CD4-positive, alpha-beta T cell treated with Interferon alpha-2 for 1 hour (primary cell): ENCODE measurements at regions not wholly inside any gene's neighbourhood (a gene's known extent, or its start where the extent isn't known, plus 50 kb on each side); places are given as distances from the start of the nearest gene placed in this dataset.

Experiments
- DNase-seq, 2 donors: peaks; one replicate each; pipeline ENCODE4 v3.0.0-alpha.2; 2020 to 2022

DNA sequence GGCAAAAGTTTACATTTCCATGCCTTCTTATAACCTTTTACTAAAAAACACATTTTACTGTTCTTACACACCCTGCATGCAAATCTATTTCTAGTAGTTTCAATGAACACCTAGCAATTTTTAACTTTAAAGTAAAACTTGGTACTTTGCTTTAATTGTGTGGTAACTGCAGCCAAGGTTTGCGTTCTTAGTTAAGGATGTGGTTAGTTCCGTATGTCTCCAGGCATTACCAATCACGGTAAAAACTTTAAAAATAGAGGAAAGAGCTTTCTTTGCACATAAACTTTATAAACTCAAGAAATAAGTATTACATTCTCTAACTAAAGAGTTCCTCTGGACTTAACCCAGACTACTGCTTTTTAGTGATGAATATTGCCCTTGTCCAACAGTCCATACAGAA is 795.2 kb downstream of the SLC16A7 start:
- DNase-seq, result no peak

DNA sequence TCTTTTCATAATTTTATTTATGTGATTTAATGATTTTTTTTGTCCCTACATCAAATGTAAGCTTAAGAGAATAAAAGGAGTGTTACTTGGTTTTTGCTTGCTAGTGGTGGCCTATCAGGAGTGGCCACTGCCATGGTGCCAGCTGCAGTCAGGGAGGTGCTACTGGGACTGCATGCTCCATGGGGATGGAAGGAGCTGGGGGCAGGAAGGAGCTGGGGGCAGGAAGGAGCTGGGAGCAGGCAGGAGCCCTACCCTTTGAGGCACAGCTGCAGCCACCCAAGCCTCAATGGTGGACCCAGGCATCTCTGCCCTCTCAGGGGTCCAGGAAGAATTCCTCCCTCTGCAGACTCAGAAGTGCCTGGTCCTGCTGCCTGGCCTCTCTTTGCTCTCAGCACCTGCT is 796.0 kb downstream of the SLC16A7 start:
- DNase-seq, result no peak

DNA sequence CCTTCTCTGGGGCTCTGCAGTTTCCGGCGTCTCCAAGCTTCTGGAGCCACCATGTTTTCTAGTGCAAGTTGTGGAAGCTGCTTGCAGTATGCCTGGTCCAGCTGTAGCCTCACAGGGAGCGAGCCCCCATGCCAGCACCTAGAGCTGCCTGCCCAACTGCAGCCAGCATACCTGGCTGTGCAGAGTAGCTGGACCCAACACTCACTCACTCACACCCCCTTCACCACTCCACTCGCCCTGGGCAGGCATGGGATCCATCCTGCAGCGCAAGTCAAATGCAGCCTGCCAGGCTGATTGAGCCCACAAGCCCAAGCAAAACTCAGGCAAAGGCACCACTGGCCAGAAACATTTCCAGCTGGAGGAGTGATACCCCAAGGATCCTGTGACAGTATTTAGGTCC is 797.3 kb downstream of the SLC16A7 start:
- DNase-seq, result no peak

DNA sequence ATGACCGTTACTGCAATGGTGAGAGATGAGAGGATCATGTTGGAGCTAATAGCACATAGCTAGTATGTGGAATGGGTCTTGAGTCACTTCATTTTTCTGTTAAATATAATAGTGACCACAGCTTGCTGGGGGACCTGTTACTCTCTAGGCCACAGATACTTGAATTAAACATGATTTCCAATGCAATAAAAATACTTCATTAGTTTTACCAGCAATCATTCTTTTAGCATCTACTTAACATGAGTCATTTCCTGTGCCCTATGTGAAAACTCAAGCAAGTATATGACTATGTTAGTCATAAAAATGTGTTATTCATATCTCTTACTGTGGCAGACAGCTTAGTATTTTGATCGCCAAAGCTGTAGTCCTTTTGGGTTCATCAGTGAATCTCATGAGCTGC is 798.8 kb downstream of the SLC16A7 start:
- no peak for DNase-seq

DNA sequence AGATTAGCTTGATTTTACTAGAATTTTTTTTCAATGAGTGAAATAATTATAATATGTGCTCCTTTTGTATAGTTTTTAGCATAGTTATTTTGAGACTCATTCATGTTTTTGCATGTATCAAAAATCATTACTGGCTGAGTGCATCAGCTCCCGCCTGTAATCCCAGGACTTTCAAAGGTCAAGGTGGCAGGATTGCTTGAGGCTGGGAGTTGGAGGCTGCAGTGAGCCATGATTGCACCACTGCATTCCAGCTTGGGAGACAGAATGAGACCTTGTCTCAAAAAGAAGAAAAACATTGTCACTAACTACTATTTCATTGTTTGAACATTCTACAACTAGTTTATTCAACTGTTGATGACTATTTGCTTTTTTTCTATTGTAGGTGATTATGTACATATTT is 802.7 kb downstream of the SLC16A7 start:
- no peak for DNase-seq

DNA sequence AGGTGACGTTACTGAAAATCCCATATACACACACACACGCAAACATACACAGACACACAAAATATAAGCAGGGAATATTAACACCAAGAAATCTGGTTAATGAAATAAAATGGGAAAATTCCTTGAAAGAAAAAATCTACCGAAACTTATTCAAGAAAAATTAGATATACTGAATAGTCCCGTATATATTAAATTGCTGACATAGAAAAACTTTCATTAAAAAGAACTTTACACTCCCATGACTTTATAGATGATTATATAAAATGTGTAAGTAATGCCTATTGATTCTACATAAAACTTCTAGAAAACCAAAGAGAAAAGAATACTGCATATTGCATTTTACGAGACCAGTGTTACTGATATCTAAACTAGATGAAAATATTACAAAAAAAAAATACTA is 803.2 kb downstream of the SLC16A7 start:
- no peak for DNase-seq

DNA sequence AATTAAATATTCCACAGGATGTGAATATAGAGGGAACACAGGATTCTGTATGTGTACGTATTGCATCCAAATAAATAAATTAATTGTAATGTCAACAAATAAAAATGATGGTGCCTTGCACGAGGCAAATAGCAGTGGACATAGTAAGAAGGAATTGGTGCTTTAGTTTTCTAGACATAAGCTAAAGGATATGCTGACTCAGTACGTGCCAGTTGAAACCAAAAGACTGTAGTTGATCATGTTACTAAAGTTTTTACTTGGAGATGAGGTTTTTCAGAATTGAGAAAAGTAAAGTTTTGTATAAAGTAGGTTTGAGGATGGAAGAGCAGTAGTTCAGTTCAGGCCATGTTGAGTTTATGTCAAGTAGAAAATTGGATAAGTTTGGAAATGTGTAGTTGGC is 807.2 kb downstream of the SLC16A7 start:
- DNase-seq, result no peak

DNA sequence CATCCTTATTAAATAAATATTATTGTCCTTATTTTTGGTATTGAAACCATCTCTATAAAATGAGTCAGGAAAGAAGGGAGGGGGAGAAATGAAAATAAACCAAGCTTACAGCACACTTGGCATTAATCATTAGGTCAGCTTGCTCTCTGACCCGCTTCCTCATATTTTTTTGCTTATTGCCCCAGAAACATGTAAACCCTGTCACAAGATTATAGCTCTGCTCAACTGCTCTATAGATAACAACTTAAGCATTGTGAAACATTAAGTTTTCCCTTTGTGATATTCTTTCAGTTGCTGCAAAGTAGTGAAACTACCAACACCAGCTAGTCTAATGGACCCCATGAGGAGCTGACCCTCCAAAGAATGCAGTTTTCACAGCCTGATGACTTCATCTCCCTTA is 819.5 kb downstream of the SLC16A7 start:
- no peak for DNase-seq

DNA sequence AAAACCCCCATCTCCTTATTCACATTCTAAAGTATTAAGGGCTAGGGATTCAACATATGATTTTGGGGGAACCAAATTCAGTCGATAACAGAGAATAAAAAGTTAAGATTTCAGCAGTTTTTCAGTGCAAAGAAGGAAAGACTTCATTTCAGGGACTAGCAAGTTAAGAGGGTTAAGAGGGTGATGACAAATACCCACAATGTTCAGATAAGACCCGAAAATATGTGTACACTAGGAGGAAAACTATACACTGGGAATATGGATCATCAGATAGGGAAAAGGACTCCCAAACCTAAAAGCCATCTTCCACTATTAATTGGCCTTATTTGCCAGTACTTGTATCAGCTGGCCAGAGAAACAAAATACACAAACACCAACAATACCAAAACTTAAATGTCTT is 824.2 kb downstream of the SLC16A7 start:
- no peak for DNase-seq

DNA sequence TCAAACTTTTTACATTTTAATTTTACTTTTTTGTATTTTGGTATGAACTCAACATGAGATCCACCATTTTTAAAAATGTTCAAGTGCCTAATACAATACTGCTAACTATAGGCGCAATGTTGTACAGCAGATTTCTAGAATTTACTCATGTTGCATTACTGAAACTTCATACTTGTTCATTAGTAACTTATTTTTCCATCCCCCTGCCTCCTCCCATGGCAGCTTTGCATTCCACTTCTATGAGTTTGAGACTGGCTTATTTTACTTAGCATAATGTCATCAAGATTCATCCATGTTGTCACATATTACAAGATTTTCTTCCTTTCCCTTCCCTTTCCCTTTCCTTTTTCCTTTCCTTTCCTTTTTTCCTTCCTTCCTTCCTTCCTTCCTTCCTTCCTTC is 825.9 kb downstream of the SLC16A7 start:
- DNase-seq, result no peak

DNA sequence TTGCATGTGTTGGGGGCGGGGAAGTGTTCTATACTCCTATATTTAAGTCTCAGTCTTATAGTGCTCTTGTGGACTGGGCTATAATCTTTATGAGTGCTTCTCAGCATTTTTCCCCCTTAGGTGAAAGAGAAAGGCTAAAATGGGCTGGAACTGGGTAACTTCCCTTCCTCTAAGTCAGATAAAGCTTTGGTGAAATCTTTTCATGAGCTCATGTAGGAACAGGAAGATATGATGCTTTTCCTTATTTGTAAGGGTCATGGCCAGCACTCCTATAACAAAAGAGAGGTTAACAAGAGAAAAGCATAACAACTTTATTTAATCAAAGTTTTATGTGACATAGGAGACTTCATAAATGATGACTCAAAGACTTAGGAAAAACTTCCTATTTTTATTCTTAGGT is 841.5 kb downstream of the SLC16A7 start:
- no peak for DNase-seq

DNA sequence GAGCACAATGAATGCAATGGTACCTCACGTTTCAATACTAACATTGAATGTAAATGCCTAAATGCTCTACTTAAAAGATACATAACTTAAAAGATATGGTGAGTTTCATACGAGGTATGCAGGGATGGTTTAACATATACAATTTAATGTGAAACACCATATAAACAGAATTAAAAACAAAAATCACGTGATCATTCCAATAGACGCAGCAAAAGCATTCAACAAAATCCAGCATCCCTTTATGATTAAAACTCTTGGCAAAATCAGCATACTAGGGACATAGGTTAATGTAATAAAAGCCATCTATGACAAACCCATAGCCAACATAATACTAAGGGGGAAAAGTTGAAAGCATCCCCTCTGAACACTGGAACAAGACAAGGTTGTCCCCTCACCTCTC is 845.7 kb downstream of the SLC16A7 start:
- DNase-seq, result no peak

DNA sequence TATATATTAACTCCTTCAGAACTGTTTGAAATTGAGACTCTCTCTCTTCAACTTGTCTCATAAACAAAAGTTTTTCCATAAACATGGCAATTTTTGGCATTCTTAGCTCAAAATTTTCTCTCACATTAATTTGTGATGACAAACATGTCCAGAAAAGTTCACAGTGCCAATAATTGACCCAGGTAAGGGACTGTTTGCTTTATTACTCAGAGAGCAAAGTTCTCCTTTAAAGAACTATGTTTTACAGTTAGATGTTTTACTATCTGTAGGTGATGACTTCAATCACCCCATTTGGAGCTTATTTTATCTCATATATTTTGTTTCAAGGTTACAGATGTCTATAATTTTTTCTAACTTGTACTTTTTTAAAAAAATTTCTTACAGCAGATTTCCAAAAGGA is 855.6 kb downstream of the SLC16A7 start:
- no peak for DNase-seq

DNA sequence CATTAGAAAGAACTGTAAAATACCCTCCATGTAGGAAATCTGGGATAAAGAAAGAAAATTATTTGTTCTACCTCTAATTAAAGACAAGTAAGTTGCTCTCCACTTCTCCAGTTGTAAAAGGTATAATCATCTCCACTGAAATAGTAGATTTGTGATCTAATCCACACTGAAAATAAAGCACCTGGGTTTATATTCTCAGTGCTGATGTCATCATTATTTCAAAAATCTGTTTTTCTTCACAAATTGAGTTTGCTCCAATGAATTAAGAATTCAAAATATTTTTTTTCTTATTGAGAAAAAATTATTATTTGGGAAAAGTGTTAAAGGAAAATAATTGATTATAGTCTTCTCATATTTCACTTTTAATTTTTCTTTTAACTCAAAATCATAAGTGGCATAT is 869.2 kb downstream of the SLC16A7 start:
- DNase-seq, result no peak

DNA sequence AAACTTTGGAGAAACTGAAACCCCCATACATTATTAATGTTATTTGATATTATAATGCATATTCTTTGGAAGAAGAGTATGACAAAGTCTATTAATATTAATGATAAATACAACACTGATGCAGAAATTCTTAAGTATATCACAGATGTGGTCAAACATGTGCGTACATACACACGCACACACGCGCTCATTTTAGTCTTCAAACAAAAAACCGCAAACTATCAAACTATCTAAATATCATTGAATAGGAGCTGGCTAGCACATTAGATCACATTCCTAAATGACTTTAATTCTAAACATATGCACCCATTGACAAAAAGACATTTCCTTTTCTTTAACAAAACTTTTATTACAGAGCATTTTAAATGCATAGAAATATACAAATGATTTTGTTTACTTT is 872.7 kb downstream of the SLC16A7 start:
- DNase-seq, result no peak

DNA sequence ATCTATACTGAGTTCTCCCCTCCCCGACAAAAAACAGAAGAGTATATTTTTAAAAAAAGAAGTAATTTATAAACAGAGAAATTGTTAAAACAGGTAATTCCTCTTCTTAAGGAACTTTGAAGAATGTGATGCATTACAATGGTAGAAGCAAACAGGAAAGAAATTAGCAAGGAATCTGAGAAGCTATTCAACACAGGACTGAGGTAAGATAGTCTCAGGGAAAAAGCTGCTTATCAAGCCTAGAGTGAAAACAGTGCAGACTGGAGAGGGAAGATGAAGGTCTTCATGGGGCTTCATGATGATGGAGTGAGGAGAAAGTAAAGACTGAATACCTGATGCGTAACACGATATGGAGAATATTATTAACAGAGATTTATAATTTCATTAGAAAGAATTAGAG is 880.0 kb downstream of the SLC16A7 start:
- DNase-seq, result no peak

DNA sequence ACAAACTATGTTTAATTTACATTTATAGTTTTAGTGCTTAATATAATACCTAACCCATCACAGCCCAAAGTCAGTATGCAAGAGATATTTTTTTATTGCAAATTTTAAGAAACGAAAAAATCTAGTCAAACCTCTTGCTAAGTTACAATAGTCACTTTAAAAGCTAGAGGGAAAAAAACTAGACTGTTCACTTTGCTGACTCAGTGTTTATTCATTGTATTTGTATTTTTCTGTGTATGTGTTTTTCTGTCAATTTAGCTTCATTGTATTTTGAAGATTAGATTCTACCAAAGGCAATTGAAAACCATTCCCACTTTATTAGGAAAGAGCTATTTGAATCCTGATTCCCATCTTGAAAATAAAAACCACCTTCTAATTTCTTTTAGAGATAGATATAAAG is 891.5 kb downstream of the SLC16A7 start:
- no peak for DNase-seq

DNA sequence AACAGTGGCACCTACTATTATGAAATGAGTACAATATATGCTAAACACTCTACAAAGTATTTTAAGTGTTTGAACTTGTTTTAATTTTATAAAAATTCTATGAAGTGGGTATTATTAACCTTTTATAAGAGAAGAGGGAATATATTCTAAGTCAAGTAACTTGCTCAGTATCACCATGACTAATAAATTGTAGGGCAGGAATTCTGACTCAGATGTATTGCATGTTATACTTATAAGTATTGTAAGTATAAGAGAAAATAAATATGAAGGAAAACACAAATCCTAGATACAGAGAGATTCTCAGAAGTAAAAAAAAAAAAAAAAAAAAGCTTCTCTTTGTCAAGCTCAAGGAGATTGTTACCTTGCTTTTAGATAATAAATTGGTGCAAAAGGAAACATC is 893.2 kb downstream of the SLC16A7 start:
- no peak for DNase-seq

DNA sequence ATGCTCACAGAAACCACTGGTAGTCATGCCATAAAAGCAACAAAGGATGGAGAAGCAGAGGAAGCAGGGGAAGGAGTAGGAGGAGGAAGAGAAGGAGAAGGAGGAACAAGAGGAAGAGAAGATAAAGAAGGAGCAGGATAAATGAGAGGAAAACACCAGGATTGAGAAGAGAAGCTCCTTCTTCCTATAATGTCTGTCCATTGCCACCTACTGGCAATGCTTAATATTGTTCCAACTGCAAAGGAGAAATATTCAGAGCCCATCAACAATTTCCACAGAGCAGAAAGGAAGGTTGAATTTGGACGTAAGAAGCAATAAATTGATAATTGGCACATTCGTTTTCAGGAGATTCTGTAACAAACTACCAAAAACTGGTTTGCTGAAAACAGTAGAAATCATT is 898.4 kb downstream of the SLC16A7 start:
- no peak for DNase-seq

DNA sequence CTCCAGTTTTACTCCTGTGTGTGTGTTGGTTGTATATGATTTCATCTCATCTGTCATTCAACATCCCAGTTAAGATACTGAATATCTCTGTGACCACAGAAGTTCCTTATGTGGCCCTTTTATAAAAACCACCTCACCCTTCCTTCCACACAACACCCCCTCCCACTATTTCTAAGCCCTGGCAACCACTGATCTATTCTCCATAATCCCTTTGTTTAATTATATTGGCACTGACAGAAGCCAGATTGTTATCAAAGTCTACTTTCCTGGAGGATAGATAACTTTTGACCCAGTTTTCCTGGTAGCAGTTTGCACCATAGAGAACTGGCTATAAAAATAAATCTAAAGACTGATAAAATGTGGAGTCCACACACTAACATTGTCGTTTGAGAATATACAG is 902.8 kb downstream of the SLC16A7 start:
- DNase-seq, result no peak

DNA sequence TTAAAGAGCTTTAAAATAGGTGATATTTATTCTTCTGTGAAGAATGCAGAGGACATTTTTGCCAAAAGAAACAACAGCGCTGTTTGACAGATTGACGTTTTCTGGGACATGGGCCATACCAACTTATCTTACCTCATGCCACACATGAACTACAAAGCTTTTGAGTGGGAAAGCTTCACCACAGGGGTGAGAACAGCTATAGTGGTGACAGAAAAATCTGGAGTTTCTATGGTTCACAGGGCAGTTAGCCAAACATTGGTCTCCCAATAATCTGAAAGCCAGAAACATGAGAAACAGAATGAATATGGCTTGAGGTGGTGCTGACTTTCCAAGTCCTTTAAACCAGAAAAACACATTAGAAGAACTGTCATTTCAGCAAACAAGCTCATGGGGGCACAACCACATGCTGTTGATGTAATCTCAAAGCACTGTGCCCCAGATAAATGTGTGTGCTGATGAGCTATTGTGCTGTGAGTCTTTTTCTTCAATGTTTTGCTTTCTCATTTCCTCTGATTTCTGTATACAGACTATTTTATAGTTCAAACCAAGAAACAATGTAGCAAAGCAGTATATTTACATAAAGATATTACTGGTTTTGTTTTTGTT is 905.4 kb downstream of the SLC16A7 start:
- no peak for DNase-seq

DNA sequence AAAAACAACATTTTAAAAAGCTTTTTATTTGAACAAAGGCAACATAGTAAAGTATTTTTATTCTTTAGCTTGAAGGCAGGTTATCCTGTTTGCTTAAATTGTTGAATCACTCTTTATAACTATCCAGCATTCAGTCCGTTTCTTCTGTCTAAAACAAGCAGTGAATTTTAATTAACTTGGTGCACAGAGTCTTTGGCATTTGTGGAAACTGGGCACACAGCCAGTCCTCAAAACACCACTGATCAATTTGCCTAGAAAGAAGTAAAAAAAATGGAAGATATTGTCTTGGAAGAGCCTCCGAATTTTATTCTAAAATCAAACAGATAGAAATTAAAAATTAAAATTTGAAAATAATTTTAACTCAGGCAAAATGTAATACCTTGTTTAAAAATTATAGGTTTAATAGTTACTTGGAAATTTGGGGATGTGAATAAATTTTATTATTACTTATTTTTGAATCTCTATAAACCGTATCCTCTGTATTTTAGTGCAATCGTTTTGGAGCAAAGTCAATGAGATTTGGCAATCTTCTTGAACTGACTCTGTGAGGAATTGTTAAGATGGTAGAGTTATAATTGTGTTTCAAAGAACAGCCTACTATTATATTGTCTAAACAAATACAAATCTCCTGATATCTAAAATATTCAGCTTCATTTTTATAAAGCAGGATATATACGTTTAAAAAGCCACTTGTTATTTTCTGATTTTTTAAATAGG is 927.0 kb downstream of the SLC16A7 start:
- DNase-seq, result no peak

DNA sequence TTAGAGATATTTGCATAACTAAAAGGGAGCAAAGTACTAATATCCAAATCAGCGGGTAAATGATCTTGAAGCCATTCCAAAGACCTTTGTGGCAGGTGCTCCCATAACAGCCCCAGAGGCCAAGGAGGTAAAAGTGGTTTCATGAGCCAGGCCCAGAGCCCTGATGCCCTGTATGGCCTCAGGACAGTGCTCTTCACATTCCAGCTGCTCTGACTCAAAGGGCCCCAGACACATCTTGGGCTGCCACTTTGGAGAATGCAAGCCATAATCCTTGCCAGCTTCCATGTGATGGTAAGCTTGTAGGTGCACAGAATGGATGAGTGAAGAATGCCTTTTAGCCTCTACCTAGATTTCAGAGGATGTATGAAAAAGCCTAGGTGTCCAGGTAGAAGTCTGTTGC is 933.4 kb downstream of the SLC16A7 start:
- no peak for DNase-seq

DNA sequence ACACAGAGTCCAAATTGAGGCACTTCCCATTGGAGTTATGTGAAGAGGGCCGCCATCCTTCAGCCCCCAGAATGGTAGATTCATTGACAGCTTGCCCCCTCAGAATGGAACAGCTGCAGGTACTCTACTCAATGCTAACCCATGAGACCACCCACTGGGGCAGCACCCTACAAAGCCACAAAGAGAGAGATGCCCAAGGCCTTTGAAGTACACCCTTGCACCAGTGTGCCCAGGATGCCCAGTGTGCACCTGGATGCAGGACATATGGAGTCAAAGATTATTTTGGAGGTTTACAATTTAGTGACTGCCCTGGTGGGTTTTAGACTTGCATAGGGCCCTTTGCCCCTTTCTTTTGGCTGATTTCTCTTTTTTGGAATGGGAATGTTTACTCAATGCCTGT is 933.9 kb downstream of the SLC16A7 start:
- no peak for DNase-seq

DNA sequence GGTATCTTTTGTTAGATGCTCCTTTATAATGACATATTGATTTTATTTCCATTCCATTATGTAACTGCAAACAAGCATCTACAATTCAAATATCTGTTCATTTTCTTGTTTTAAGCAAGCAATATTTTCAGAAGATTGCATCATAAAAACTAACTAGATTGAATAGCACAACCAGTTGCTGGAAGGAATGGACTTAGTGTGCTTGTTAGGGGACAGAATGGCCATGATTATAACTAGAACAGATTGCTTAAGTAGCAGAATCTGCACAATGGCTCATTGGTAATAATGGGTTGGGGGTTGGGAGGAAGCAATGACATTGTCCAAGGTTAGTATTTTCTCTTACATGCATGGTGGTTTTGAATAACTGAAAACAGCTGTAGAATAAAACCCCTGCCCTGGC is 939.5 kb downstream of the SLC16A7 start:
- DNase-seq, result no peak
